GM18505 (cell line): ENCODE measurements at regions not wholly inside any gene's neighbourhood (a gene's known extent, or its start where the extent isn't known, plus 50 kb on each side); places are given as distances from the start of the nearest gene placed in this dataset.
"Not testable (repeated sequence)": the region's sequence is repeated elsewhere in the genome, so short reads cannot be mapped to it uniquely, and the experiment has no call there.

Source experiments
- ATAC-seq: cut with Tn5 transposase; IDR thresholded peaks from one replicate; pipeline ENCODE4 v1.9.1; 2021; ENCODE audit not compliant: unreplicated experiment
- POLR2A ChIP-seq: IDR thresholded peaks from 4 replicates; pipeline ENCODE4 v1.6.1; 2011; ENCODE audit warnings: borderline replicate concordance; ENCODE audit not compliant: insufficient read depth, insufficient read length; ENCODE audit errors: extremely low read depth

- ATAC-seq = no peak
- no peak for TF ChIP-seq POLR2A
Observed at GRCh38 chr21:17066006-17066405, 446.8 kb upstream of the CXADR start.

GRCh38 chr21:17071093-17071492, 441.8 kb upstream of the CXADR start:
- ATAC-seq = no peak
- TF ChIP-seq POLR2A = no peak

GRCh38 chr21:17081193-17081592, 431.6 kb upstream of the CXADR start:
- no peak for ATAC-seq
- no peak for TF ChIP-seq POLR2A

GRCh38 chr21:17082843-17083483, 429.9 kb upstream of the CXADR start:
- no peak for TF ChIP-seq POLR2A
- no peak for ATAC-seq

- no peak for ATAC-seq
- no peak for TF ChIP-seq POLR2A
Observed at GRCh38 chr21:17085707-17086106, 427.1 kb upstream of the CXADR start.

GRCh38 chr21:17088500-17088899, 424.3 kb upstream of the CXADR start:
- no peak for ATAC-seq

GRCh38 chr21:17089091-17089491, 423.8 kb upstream of the CXADR start:
- no peak for ATAC-seq
- no peak for TF ChIP-seq POLR2A

More at GRCh38 chr21:17088500-17088899, 424.3 kb upstream of the CXADR start:
- TF ChIP-seq POLR2A = no peak

- no peak for TF ChIP-seq POLR2A
Observed at GRCh38 chr21:17101696-17102095, 411.1 kb upstream of the CXADR start.

GRCh38 chr21:17105932-17106331, 406.9 kb upstream of the CXADR start:
- no peak for ATAC-seq
- no peak for TF ChIP-seq POLR2A

More at GRCh38 chr21:17101696-17102095, 411.1 kb upstream of the CXADR start:
- ATAC-seq = no peak

GRCh38 chr21:17114045-17114444, 398.8 kb upstream of the CXADR start:
- ATAC-seq = no peak
- no peak for TF ChIP-seq POLR2A

- no peak for TF ChIP-seq POLR2A
- no peak for ATAC-seq
Observed at GRCh38 chr21:17118638-17119384, 394.0 kb upstream of the CXADR start.

- ATAC-seq = no peak
Observed at GRCh38 chr21:17119466-17120297, 393.2 kb upstream of the CXADR start.

GRCh38 chr21:17127395-17127794, 385.4 kb upstream of the CXADR start:
- not testable (repeated sequence) for ATAC-seq

More at GRCh38 chr21:17119466-17120297, 393.2 kb upstream of the CXADR start:
- no peak for TF ChIP-seq POLR2A
